Heart right ventricle (tissue), 16 donors: ENCODE measurements at regions not wholly inside any gene's neighbourhood (a gene's known extent, or its start where the extent isn't known, plus 50 kb on each side); places are given as distances from the start of the nearest gene placed in this dataset.
A peak's percentile ranks its signal among the peaks of the same experiment; 100 is the strongest.
"Not testable (repeated sequence)": the region's sequence is repeated elsewhere in the genome, so short reads cannot be mapped to it uniquely, and the experiment has no call there.

Experiments used
- ATAC-seq, 8 donors: fragments of 200-7000 bp; cut with Tn5 transposase; one replicate each; pipeline ENCODE4 v1.9.1; 2020; ENCODE audit warnings: mild to moderate bottlenecking in 8 of 8, moderate library complexity in 8 of 8, moderate number of reproducible peaks in 1 of 8
- DNase-seq, 2 donors: peaks; one replicate each; pipeline ENCODE4 v3.0.0-alpha.2; 2020
- H3K27ac ChIP-seq, 10 donors: fragments of 200-600 bp; sonication (generic) in 2 of 10; one replicate each; pipeline versions ENCODE4 v1.5.0 to v1.8.0; 2020 to 2022; ENCODE audit warnings: mild to moderate bottlenecking in 3 of 10
- H3K27me3 ChIP-seq, 7 donors: fragments of 200-600 bp; one replicate each; pipeline ENCODE4 v1.8.0; 2021 to 2022; ENCODE audit warnings: mild to moderate bottlenecking in 2 of 7
- H3K36me3 ChIP-seq, 9 donors: fragments of 200-600 bp; sonication (generic) in 1 of 9; one replicate each; pipeline versions ENCODE4 v1.5.0 to v1.8.0; 2020 to 2022; ENCODE audit warnings: mild to moderate bottlenecking in 2 of 9
- H3K4me1 ChIP-seq, 9 donors: fragments of 200-600 bp; sonication (generic) in 1 of 9; one replicate each; pipeline versions ENCODE4 v1.5.0 to v1.8.0; 2020 to 2022; ENCODE audit warnings: mild to moderate bottlenecking in 4 of 9
- H3K4me3 ChIP-seq, 10 donors: fragments of 200-600 bp; sonication (generic) in 2 of 10; one replicate each; pipeline versions ENCODE4 v1.5.0 to v1.8.0; 2020 to 2022; ENCODE audit warnings: mild to moderate bottlenecking in 7 of 10, moderate library complexity in 2 of 10
- H3K9me3 ChIP-seq, 11 donors: fragments of 200-600 bp in 10 of 11; sonication (generic) in 2 of 11; one replicate each; pipeline versions ENCODE4 v1.5.0 to v1.8.0; 2013 to 2022; ENCODE audit warnings: mild to moderate bottlenecking in 2 of 11, control low read depth in 1 of 11, moderate library complexity in 1 of 11
- CTCF ChIP-seq, 9 donors: fragments of 200-600 bp; sonication (generic) in 2 of 9; IDR thresholded peaks; one replicate each; pipeline versions ENCODE4 v1.5.0 to v1.8.0; 2021 to 2022; ENCODE audit warnings: antibody characterized with exemption in 9 of 9, mild to moderate bottlenecking in 5 of 9, moderate library complexity in 1 of 9
- WGBS, 2 donors: extraction: QIAGEN DNeasy Blood & Tissue Kit; methylation state at CpG; one replicate each; pipeline ENCODE4 v1.1.7; 2013; ENCODE audit warnings: inconsistent platforms in 1 of 2; 5-methylcytosine and 5-hydroxymethylcytosine counted together
- intact Hi-C, 10 donors: fragments of 100-400 bp; cut with DNase I; formaldehyde crosslinking; loops; one replicate each; pipeline versions ENCODE4 v1.11.1 to v1.14.2; 2022
- donor health status: Arrhythmogenic right ventricular cardiomyopathy.
- donor health status: ischemic (EF 13 %, LVEDD 7.1; RV severe dilation, severe dysfunction).
- donor health status: healthy with polysubstance abuse.
- donor health status: DM: no; HTN: yes; CAD: no.
- donor health status: DM: no; HTN: no; CAD: no.
- donor health status: ischemic (EF 25% LVEDD 6.9; RV normal size, moderate dysfunction).
- donor health status: ischemic (EF 25% LVEDD 5.7; RV mildly dilated, moderate dysfunction).
- donor health status: healthy.
- donor health status: DM: yes; HTN: yes; CAD: no.
- donor health status: Ischemic cardiomyopathy.
- donor health status: ischemic (EF 35%, LVEDD 5.7; RV mildly dilated, moderate dysfunction).
- donor health status: nonischemic (EF 11% LVEDD 7.7; RV severe dilation, severe dysfunction).
- donor health status: DM: yes; HTN: yes; CAD: no.
- donor health status: PGD.
- donor health status: ischemic (EF 29% LVEDD 5.4; RV normal size, mild dysfunction).
- donor health status: nonischemic (EF 23%, LVEDD 6.1; RV moderate dilation, normal function).

GRCh38 chr10:121380211-121380610, 218.0 kb downstream of the FGFR2 start:
- no peak for TF ChIP-seq CTCF (IDR thresholded peaks at IDR 0.05)
- 60 to 69% methylated on average over 3 of the region's 3 CpGs for WGBS, 2 donors
- DNase-seq (no peak), ATAC-seq (no peak)
- H3K27me3 ChIP-seq = no peaks in the 10 kb centered on the region
- no peak overlapping the region for H3K4me3 ChIP-seq
- H3K27ac ChIP-seq = no peak overlapping the region
- intact Hi-C loops = no loop called here
- no peaks in the 10 kb centered on the region for H3K36me3 ChIP-seq
- no peaks in the 10 kb centered on the region for H3K9me3 ChIP-seq
- H3K4me1 ChIP-seq = no peaks in the 10 kb centered on the region

- H3K9me3 ChIP-seq, H3K27me3 ChIP-seq, H3K36me3 ChIP-seq, H3K4me1 ChIP-seq, DNase-seq, H3K4me3 ChIP-seq, intact Hi-C loops, H3K27ac ChIP-seq, ATAC-seq: not testable (repeated sequence)
- 96 to 98% methylated on average over 30 to 33 of the region's 33 CpGs for WGBS, 2 donors
Observed at GRCh38 chr10:121382029-121382520, 216.2 kb downstream of the FGFR2 start.

GRCh38 chr10:121385136-121385535, 213.1 kb downstream of the FGFR2 start:
- H3K4me3 ChIP-seq = no peak overlapping the region
- H3K27me3 ChIP-seq = no peaks in the 10 kb centered on the region
- no peaks in the 10 kb centered on the region for H3K36me3 ChIP-seq
- H3K9me3 ChIP-seq = peaks cover 0 to 7% (median 0%) of the 10 kb centered on the region in 11 donors
- TF ChIP-seq CTCF (IDR thresholded peaks at IDR 0.05) = no peak
- 84 to 91% methylated on average over 1 of the region's 1 CpG for WGBS, 2 donors
- no peak overlapping the region for H3K27ac ChIP-seq
- intact Hi-C loops = no loop called here
- ATAC-seq = no peak
- no peaks in the 10 kb centered on the region for H3K4me1 ChIP-seq
- no peak for DNase-seq

- 84 to 85% methylated on average over 6 of the region's 6 CpGs for WGBS, 2 donors
- Histone ChIP-seq H3K36me3 (no peaks in the 10 kb centered on the region), H3K4me3 (no peak overlapping the region), H3K27ac (no peak overlapping the region), H3K4me1 (peaks cover 0 to 10% (median 0%) of the 10 kb centered on the region in 9 donors), H3K9me3 (no peaks in the 10 kb centered on the region), H3K27me3 (peaks cover 0 to 4% (median 0%) of the 10 kb centered on the region in 7 donors)
- ATAC-seq = no peak
- no peak for DNase-seq
- no peak for TF ChIP-seq CTCF (IDR thresholded peaks at IDR 0.05)
- intact Hi-C loops = no loop called here
Observed at GRCh38 chr10:121392657-121393056, 205.6 kb downstream of the FGFR2 start.

- H3K9me3 ChIP-seq = no peaks in the 10 kb centered on the region
- peaks cover 0 to 4% (median 0%) of the 10 kb centered on the region in 7 donors for H3K27me3 ChIP-seq
- H3K4me1 ChIP-seq = peaks cover 0 to 10% (median 0%) of the 10 kb centered on the region in 9 donors
- ATAC-seq = peak in 1 of 8 donors; percentile 69
- no peak for TF ChIP-seq CTCF (IDR thresholded peaks at IDR 0.05)
- 39 to 41% methylated on average over 3 of the region's 3 CpGs for WGBS, 2 donors
- DNase-seq = no peak
- H3K36me3 ChIP-seq = no peaks in the 10 kb centered on the region
- no peak overlapping the region for H3K4me3 ChIP-seq
- no peak overlapping the region for H3K27ac ChIP-seq
- intact Hi-C loops = no loop called here
Observed at GRCh38 chr10:121393522-121393921, 204.7 kb downstream of the FGFR2 start.

- H3K4me1 ChIP-seq, H3K36me3 ChIP-seq, H3K27me3 ChIP-seq, DNase-seq, H3K9me3 ChIP-seq, H3K27ac ChIP-seq, H3K4me3 ChIP-seq, ATAC-seq, intact Hi-C loops: not testable (repeated sequence)
- 96 to 97% methylated on average over 3 of the region's 4 CpGs for WGBS, 2 donors
Observed at GRCh38 chr10:121400507-121400906, 197.7 kb downstream of the FGFR2 start.
